ENCODE measurements at regions not wholly inside any gene's neighbourhood (a gene's known extent, or its start where the extent isn't known, plus 50 kb on each side); places are given as distances from the start of the nearest gene placed in this dataset.

GRCh38 chr3:109618766-109619378 is 281.5 kb upstream of the DPPA4 start:
- no peak for TF ChIP-seq CTCF (IDR thresholded peaks at IDR 0.05; ENCODE audit: insufficient read depth, low read depth, low read length, missing control alignments)
- DNase-seq (ENCODE audit: low read depth): no peak
- no peak overlapping the region for H3K4me3 ChIP-seq (ENCODE audit: low read depth, low read length)

- no peak for DNase-seq (ENCODE audit: low read depth)
- H3K4me3 ChIP-seq (ENCODE audit: low read depth, low read length): no peak overlapping the region
- no peak for TF ChIP-seq CTCF (IDR thresholded peaks at IDR 0.05; ENCODE audit: insufficient read depth, low read depth, low read length, missing control alignments)
These were observed 294.6 kb upstream of the DPPA4 start for GRCh38 chr3:109631897-109632296.

DNA sequence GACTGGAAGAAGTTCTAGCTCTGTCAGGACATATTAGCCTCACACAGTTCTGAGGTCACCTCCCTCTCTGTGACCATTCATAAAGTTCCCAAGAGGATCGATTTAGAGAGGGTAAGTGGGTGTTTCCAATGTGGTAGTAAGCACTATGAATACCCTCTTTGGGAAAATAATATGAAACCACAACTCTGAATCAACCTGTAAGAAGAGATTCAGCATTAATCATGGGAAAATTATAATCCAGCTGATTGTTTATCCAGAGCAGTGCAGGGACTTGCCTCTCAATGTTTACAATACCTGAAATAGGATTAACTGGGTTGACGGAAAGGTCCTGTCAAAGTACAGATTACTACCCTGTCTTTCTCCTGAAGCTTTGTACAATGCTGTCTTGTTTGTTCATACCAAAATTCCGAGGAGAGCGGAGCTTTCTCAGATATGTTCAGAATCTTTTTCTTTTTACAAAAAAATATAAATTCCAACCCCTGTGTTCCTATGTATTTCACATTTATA is 302.9 kb upstream of the DPPA4 start:
- TF ChIP-seq CTCF (IDR thresholded peaks at IDR 0.05; ENCODE audit: insufficient read depth, low read depth, low read length, missing control alignments): no peak
- no peak overlapping the region for H3K4me3 ChIP-seq (ENCODE audit: low read depth, low read length)
- no peak for DNase-seq (ENCODE audit: low read depth)

DNA sequence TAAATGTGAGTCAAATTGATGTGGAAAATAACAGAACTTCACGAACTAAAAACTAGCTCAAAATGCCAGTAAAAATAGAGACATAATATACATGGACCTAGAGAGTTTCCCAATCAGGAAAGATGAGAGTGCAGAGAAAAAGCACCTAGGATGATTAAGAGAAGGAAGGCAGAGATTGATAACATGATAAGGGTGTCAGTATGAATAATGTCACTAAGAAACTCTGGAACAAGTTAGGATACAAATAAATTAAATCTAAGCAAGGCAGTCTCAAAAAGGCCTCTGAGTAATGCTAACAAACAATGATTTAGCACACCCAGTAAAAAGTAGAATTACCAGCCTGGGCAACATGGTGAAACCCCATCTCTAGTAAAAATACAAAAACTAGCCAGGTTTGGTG is 304.7 kb upstream of the DPPA4 start:
- H3K4me3 ChIP-seq (ENCODE audit: low read depth, low read length): no peak overlapping the region
- TF ChIP-seq CTCF (IDR thresholded peaks at IDR 0.05; ENCODE audit: insufficient read depth, low read depth, low read length, missing control alignments): no peak
- no peak for DNase-seq (ENCODE audit: low read depth)

- no peak for DNase-seq (ENCODE audit: low read depth)
- H3K4me3 ChIP-seq (ENCODE audit: low read depth, low read length): no peak overlapping the region
- TF ChIP-seq CTCF (IDR thresholded peaks at IDR 0.05; ENCODE audit: insufficient read depth, low read depth, low read length, missing control alignments): no peak
These were observed 306.2 kb upstream of the DPPA4 start for GRCh38 chr3:109643590-109643989.

DNA sequence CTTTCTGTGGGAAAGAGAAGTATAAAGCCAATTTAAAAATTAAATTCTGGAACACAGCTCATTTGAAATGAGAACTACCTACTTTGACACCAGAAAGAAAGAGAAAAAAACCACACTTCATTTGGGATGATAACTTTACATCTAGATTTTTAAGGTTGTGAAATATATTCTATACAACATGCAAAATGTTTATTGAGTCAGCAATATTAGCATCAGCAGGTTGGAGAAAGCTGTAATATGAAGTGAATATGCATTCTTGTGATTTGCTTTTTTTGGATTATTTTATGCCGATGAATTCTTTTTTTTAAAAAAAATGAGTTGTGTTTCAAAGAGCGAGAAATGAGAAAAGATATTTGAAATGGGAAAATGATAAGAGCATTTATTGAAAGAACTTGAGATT is 307.0 kb upstream of the DPPA4 start:
- no peak overlapping the region for H3K4me3 ChIP-seq (ENCODE audit: low read depth, low read length)
- no peak for TF ChIP-seq CTCF (IDR thresholded peaks at IDR 0.05; ENCODE audit: insufficient read depth, low read depth, low read length, missing control alignments)
- no peak for DNase-seq (ENCODE audit: low read depth)

DNA sequence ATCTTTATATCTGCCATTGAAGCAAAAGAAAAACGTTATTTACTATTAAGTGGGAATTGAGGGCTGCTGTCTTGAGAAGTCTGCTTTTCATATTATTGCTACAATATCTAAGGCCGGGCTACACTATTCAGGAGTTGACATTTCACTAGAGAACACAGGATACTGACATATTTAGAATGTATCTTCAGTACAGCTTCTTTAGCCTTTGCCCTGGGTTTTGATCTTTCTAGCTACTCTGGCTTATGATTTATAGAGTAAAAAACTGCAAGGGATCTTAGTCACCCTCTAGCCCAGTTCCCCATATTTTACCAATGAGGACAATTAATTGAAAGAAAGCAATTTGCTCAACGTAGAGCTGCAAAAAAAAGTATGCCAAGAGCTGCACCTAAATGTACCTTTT is 307.4 kb upstream of the DPPA4 start:
- no peak overlapping the region for H3K4me3 ChIP-seq (ENCODE audit: low read depth, low read length)
- no peak for TF ChIP-seq CTCF (IDR thresholded peaks at IDR 0.05; ENCODE audit: insufficient read depth, low read depth, low read length, missing control alignments)
- no peak for DNase-seq (ENCODE audit: low read depth)
